IMR-90 (cell line): ENCODE measurements at regions not wholly inside any gene's neighbourhood (a gene's known extent, or its start where the extent isn't known, plus 50 kb on each side); places are given as distances from the start of the nearest gene placed in this dataset.

Source experiments
- CEBPB ChIP-seq: IDR thresholded peaks from 2 replicates; pipeline ENCODE4 v1.6.1; 2012; ENCODE audit warnings: low read depth, low read length, improper control_type of control experiment
- CHD1 ChIP-seq: IDR thresholded peaks from 2 replicates; pipeline ENCODE4 v1.6.1; 2012; ENCODE audit warnings: low read depth, low read length, improper control_type of control experiment
- CTCF ChIP-seq: conservative IDR thresholded peaks from 2 replicates; pipeline ENCODE4 v1.5.1; 2012; ENCODE audit warnings: mild to moderate bottlenecking, low read depth, low read length, improper control_type of control experiment
- POLR2A ChIP-seq: IDR thresholded peaks from 2 replicates; pipeline ENCODE4 v1.6.1; 2012; ENCODE audit warnings: mild to moderate bottlenecking, low read depth, low read length
- RAD21 ChIP-seq: IDR thresholded peaks from 2 replicates; pipeline ENCODE4 v1.6.1; 2012; ENCODE audit warnings: low read length, improper control_type of control experiment
- SMC3 ChIP-seq: fragments of 150-350 bp; IDR thresholded peaks from 2 replicates; pipeline ENCODE4 v1.6.1; 2016; ENCODE audit warnings: low read depth, mild to moderate bottlenecking, antibody characterized with exemption, low read length, moderate library complexity
- USF2 ChIP-seq: fragments of 150-350 bp; IDR thresholded peaks from 2 replicates; pipeline ENCODE4 v1.6.1; 2017; ENCODE audit warnings: mild to moderate bottlenecking, antibody characterized with exemption, low read length, low read depth

- TF ChIP-seq POLR2A (no peak), CTCF (no peak), CEBPB (no peak), USF2 (no peak), RAD21 (no peak), SMC3 (no peak), CHD1 (no peak)
Observed at GRCh38 chr18:30489890-30490643, 552.5 kb downstream of the DSC3 start.
